MM.1S (cell line): ENCODE measurements at regions not wholly inside any gene's neighbourhood (a gene's known extent, or its start where the extent isn't known, plus 50 kb on each side); places are given as distances from the start of the nearest gene placed in this dataset.

Experiments
- DNase-seq: peaks from one replicate; pipeline ENCODE4 v3.0.0-alpha.2; 2015
- H2AFZ ChIP-seq: fragments of 300-600 bp; sonication (generic); 2 replicates; pipeline ENCODE4 v1.6.0; 2016; ENCODE audit warnings: antibody characterized with exemption, low read length
- H3F3A ChIP-seq: fragments of 300-600 bp; sonication (generic); 2 replicates; pipeline ENCODE4 v1.6.1; 2016; ENCODE audit warnings: mild to moderate bottlenecking, antibody characterized with exemption, low read length, moderate library complexity, mixed read lengths; ENCODE audit not compliant: insufficient read depth
- H3K27ac ChIP-seq: fragments of 300-600 bp; sonication (generic); 2 replicates; pipeline ENCODE4 v1.5.1; 2016; ENCODE audit warnings: mild to moderate bottlenecking, low read length
- H3K27me3 ChIP-seq: fragments of 300-600 bp; sonication (generic); replicated peaks from 2 replicates; pipeline ENCODE4 v1.6.0; 2016; ENCODE audit warnings: low read length; ENCODE audit not compliant: insufficient read depth
- H3K36me3 ChIP-seq: fragments of 300-600 bp; sonication (generic); replicated peaks from 2 replicates; pipeline ENCODE4 v1.6.1; 2016; ENCODE audit warnings: mild to moderate bottlenecking, low read length, mixed read lengths; ENCODE audit not compliant: insufficient read depth
- H3K4me1 ChIP-seq: fragments of 300-600 bp; sonication (generic); 2 replicates; pipeline ENCODE4 v1.6.1; 2016; ENCODE audit warnings: low read length, mixed read lengths
- H3K4me2 ChIP-seq: fragments of 300-600 bp; sonication (generic); 2 replicates; pipeline ENCODE4 v1.6.0; 2016; ENCODE audit warnings: low read depth, low read length
- H3K4me3 ChIP-seq: fragments of 300-600 bp; sonication (generic); 2 replicates; pipeline ENCODE4 v1.5.1; 2016; ENCODE audit warnings: low read length, mixed read lengths
- H3K79me2 ChIP-seq: fragments of 300-600 bp; sonication (generic); 2 replicates; pipeline ENCODE4 v1.6.1; 2016; ENCODE audit warnings: mixed run types, low read length, mixed read lengths
- H3K9ac ChIP-seq: fragments of 300-600 bp; sonication (generic); 2 replicates; pipeline ENCODE4 v1.6.1; 2016; ENCODE audit warnings: low read length, mixed read lengths
- H3K9me2 ChIP-seq: fragments of 300-600 bp; sonication (generic); replicated peaks from 2 replicates; pipeline ENCODE4 v1.6.1; 2016; ENCODE audit warnings: mild to moderate bottlenecking, low read length, mixed read lengths; ENCODE audit not compliant: insufficient read depth
- H3K9me3 ChIP-seq: fragments of 300-600 bp; sonication (generic); replicated peaks from 2 replicates; pipeline ENCODE4 v1.6.1; 2016; ENCODE audit warnings: mild to moderate bottlenecking, low read length, mixed read lengths; ENCODE audit not compliant: insufficient read depth
- H4K20me1 ChIP-seq: fragments of 300-600 bp; sonication (generic); 2 replicates; pipeline ENCODE4 v1.6.1; 2016; ENCODE audit warnings: mild to moderate bottlenecking, low read length, moderate library complexity, mixed read lengths; ENCODE audit not compliant: insufficient read depth
- CTCF ChIP-seq: fragments of 300-600 bp; sonication (generic); IDR thresholded peaks from 2 replicates; pipeline ENCODE4 v1.5.1; 2016; ENCODE audit warnings: antibody characterized with exemption, low read length, mixed read lengths
- EZH2 ChIP-seq: fragments of 300-600 bp; sonication (generic); optimal IDR thresholded peaks from 2 replicates; pipeline ENCODE3; 2017; ENCODE audit warnings: low read depth, mild to moderate bottlenecking, antibody characterized with exemption, low read length, mixed read lengths
- EZH2phosphoT487 ChIP-seq: fragments of 300-600 bp; sonication (generic); IDR thresholded peaks from 2 replicates; pipeline ENCODE4 v1.6.1; 2018; ENCODE audit warnings: antibody characterized with exemption, low read length

- Histone ChIP-seq H3K4me3 (no peak overlapping the region), H2AFZ (no peak overlapping the region), H3K27me3 (no peaks in the 10 kb centered on the region), H3K4me1 (no peaks in the 10 kb centered on the region), H3K27ac (no peak overlapping the region), H3K9ac (no peak overlapping the region), H3K9me3 (no peaks in the 10 kb centered on the region), H3K79me2 (no peaks in the 10 kb centered on the region), H4K20me1 (no peaks in the 10 kb centered on the region), H3K36me3 (no peaks in the 10 kb centered on the region), H3K4me2 (no peak overlapping the region), H3K9me2 (no peaks in the 10 kb centered on the region), H3F3A (no peaks in the 10 kb centered on the region)
- DNase-seq, result no peak
- no peak for TF ChIP-seq EZH2
- TF ChIP-seq EZH2phosphoT487, result no peak
- no peak for TF ChIP-seq CTCF
Measured at GRCh38 chr5:30539004-30539634, 654.4 kb upstream of the CDH6 start.

GRCh38 chr5:30525353-30525752 is 668.1 kb upstream of the CDH6 start:
- Histone ChIP-seq H3F3A (no peaks in the 10 kb centered on the region), H2AFZ (no peak overlapping the region), H3K9me3 (no peaks in the 10 kb centered on the region), H3K4me1 (no peaks in the 10 kb centered on the region), H3K27ac (no peak overlapping the region), H3K27me3 (no peaks in the 10 kb centered on the region), H4K20me1 (no peaks in the 10 kb centered on the region), H3K79me2 (no peaks in the 10 kb centered on the region), H3K9ac (no peak overlapping the region), H3K4me2 (no peak overlapping the region), H3K4me3 (no peak overlapping the region), H3K36me3 (no peaks in the 10 kb centered on the region), H3K9me2 (no peaks in the 10 kb centered on the region)
- TF ChIP-seq EZH2phosphoT487, result no peak
- no peak for TF ChIP-seq CTCF
- TF ChIP-seq EZH2, result no peak
- no peak for DNase-seq

GRCh38 chr5:30524428-30524827 is 669.1 kb upstream of the CDH6 start:
- Histone ChIP-seq H3K4me1 (no peaks in the 10 kb centered on the region), H3F3A (no peaks in the 10 kb centered on the region), H3K4me3 (no peak overlapping the region), H3K4me2 (no peak overlapping the region), H3K9me3 (no peaks in the 10 kb centered on the region), H2AFZ (no peak overlapping the region), H3K9me2 (no peaks in the 10 kb centered on the region), H3K9ac (no peak overlapping the region), H3K79me2 (no peaks in the 10 kb centered on the region), H3K27ac (no peak overlapping the region), H3K36me3 (no peaks in the 10 kb centered on the region), H4K20me1 (no peaks in the 10 kb centered on the region), H3K27me3 (no peaks in the 10 kb centered on the region)
- DNase-seq, result no peak
- TF ChIP-seq EZH2phosphoT487 (no peak), EZH2 (no peak), CTCF (no peak)
